GM12874 (cell line): ENCODE measurements at regions not wholly inside any gene's neighbourhood (a gene's known extent, or its start where the extent isn't known, plus 50 kb on each side); places are given as distances from the start of the nearest gene placed in this dataset.

Experiments
- CTCF ChIP-seq: IDR thresholded peaks from 2 replicates; pipeline ENCODE4 v1.5.1; 2011; ENCODE audit warnings: low read depth, mild to moderate bottlenecking, control low read depth, low read length, moderate library complexity; ENCODE audit not compliant: insufficient read depth

DNA sequence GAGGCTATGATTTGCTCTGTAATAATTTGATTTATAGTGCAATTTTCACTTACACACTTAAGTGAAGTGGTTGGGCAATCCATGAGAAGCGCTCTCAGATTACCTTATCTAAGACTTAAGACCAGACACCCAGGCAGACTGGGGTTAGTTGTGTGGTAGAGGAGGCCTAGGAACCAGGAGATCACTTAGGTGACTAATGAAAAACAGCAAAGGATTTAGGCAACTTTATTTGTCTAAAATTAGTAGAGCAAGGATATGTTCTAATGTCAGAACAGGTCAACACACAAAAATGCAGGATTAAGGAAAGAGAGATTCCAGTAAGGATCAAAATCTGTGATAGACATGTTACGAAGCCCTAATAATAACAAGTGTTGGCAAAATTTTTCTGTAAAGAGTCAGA lies 913.8 kb downstream of the TLE1 start:
- no peak for TF ChIP-seq CTCF

GRCh38 chr9:80771555-80772347 lies 917.6 kb downstream of the TLE1 start:
- TF ChIP-seq CTCF, result no peak

DNA sequence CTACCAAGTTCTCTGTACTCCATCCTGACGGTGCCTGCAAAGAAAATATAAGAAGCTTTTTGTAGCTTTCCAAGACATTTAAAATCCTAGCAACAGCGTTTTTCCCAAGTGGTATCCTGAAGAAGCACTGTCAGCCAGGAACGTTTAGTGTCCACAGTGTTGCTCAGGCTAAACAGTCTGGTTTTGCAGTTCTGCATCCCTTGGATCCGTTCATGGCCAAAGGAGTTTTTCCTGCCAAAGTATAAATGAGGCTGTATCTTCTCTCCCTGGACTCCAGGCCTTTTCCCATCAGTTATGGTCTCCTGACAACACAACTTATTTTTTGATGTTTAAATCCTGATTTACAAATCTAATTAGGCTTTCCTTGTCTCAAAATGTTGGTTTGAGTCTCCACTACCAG lies 925.8 kb downstream of the TLE1 start:
- TF ChIP-seq CTCF, result no peak

GRCh38 chr9:80755586-80755985 lies 933.8 kb downstream of the TLE1 start:
- TF ChIP-seq CTCF, result no peak

- TF ChIP-seq CTCF, result no peak
Observed at GRCh38 chr9:80732506-80732905, 956.8 kb downstream of the TLE1 start.

- TF ChIP-seq CTCF, result no peak
Observed at GRCh38 chr9:80720579-80720978, 968.8 kb downstream of the TLE1 start.

- TF ChIP-seq CTCF, result no peak
Observed at GRCh38 chr9:80707120-80707519, 982.2 kb downstream of the TLE1 start.

GRCh38 chr9:80701061-80701460 lies 988.3 kb downstream of the TLE1 start:
- TF ChIP-seq CTCF, result no peak
